Smooth muscle cell (in vitro differentiated cells): ENCODE measurements at regions not wholly inside any gene's neighbourhood (a gene's known extent, or its start where the extent isn't known, plus 50 kb on each side); places are given as distances from the start of the nearest gene placed in this dataset.

ENCODE experiments used
- DNase-seq: peaks from one replicate; lab custom pipeline; 2025; ENCODE audit not compliant: unreplicated experiment; lab: John Stamatoyannopoulos, UW
- H2AFZ ChIP-seq: fragments of 200-600 bp; sonication (generic); 2 replicates; pipeline ENCODE4 v1.6.0; 2016; ENCODE audit warnings: antibody characterized with exemption, low read depth, mild to moderate bottlenecking
- H3F3A ChIP-seq: fragments of 200-600 bp; sonication (generic); 2 replicates; pipeline ENCODE4 v1.6.0; 2017; ENCODE audit warnings: antibody characterized with exemption, low read depth
- H3K27ac ChIP-seq: fragments of 200-600 bp; sonication (generic); 2 replicates; pipeline ENCODE4 v1.5.1; 2016; ENCODE audit warnings: low read depth, mild to moderate bottlenecking
- H3K27me3 ChIP-seq: fragments of 200-600 bp; sonication (generic); 2 replicates; pipeline ENCODE4 v1.6.1; 2016; ENCODE audit warnings: low read depth, mild to moderate bottlenecking
- H3K36me3 ChIP-seq: fragments of 200-600 bp; sonication (generic); 2 replicates; pipeline ENCODE4 v1.5.1; 2016; ENCODE audit warnings: low read depth
- H3K4me1 ChIP-seq: fragments of 200-600 bp; sonication (generic); 2 replicates; pipeline ENCODE4 v1.5.1; 2016; ENCODE audit warnings: low read depth
- H3K4me2 ChIP-seq: fragments of 200-600 bp; sonication (generic); 2 replicates; pipeline ENCODE4 v1.6.0; 2016; ENCODE audit warnings: mild to moderate bottlenecking
- H3K4me3 ChIP-seq: fragments of 200-600 bp; sonication (generic); 2 replicates; pipeline ENCODE4 v1.5.1; 2016; ENCODE audit warnings: mild to moderate bottlenecking
- H3K79me2 ChIP-seq: fragments of 200-600 bp; sonication (generic); 2 replicates; pipeline ENCODE4 v1.6.0; 2016; ENCODE audit warnings: low read depth, mild to moderate bottlenecking
- H3K9ac ChIP-seq: fragments of 200-600 bp; sonication (generic); 2 replicates; pipeline ENCODE4 v1.6.0; 2016; ENCODE audit warnings: low read depth
- H3K9me3 ChIP-seq: fragments of 200-600 bp; sonication (generic); replicated peaks from 2 replicates; pipeline ENCODE4 v1.5.1; 2016; ENCODE audit warnings: low read depth
- H4K20me1 ChIP-seq: fragments of 200-600 bp; sonication (generic); 2 replicates; pipeline ENCODE4 v1.6.0; 2016; ENCODE audit warnings: low read depth
- CTCF ChIP-seq: fragments of 200-600 bp; sonication (generic); IDR thresholded peaks from 2 replicates; pipeline ENCODE4 v1.5.1; 2017; ENCODE audit warnings: borderline replicate concordance, mild to moderate bottlenecking, antibody characterized with exemption; ENCODE audit not compliant: insufficient read depth, poor library complexity, severe bottlenecking
- WGBS: methylation state at CpG from one replicate; pipeline ENCODE4 v1.1.7; 2016; ENCODE audit warnings: low lambda C conversion rate; 5-methylcytosine and 5-hydroxymethylcytosine counted together

GRCh38 chr1:194929357-194929756 lies 1678.9 kb downstream of the KCNT2 start:
- Histone ChIP-seq H3K27me3 (no peaks in the 10 kb centered on the region), H4K20me1 (no peaks in the 10 kb centered on the region), H3F3A (no peaks in the 10 kb centered on the region), H3K27ac (peak overlapping the region; percentile 5), H3K4me3 (no peak overlapping the region), H3K79me2 (no peaks in the 10 kb centered on the region), H2AFZ (no peak overlapping the region), H3K9me3 (no peaks in the 10 kb centered on the region), H3K4me1 (no peaks in the 10 kb centered on the region), H3K36me3 (no peaks in the 10 kb centered on the region), H3K9ac (no peak overlapping the region), H3K4me2 (no peak overlapping the region)
- TF ChIP-seq CTCF: no peak
- DNase-seq: no peak

- Histone ChIP-seq H4K20me1 (no peaks in the 10 kb centered on the region), H3K27me3 (no peaks in the 10 kb centered on the region), H3K4me3 (no peak overlapping the region), H3F3A (no peaks in the 10 kb centered on the region), H2AFZ (no peak overlapping the region), H3K4me2 (no peak overlapping the region), H3K27ac (no peak overlapping the region), H3K9me3 (no peaks in the 10 kb centered on the region), H3K36me3 (no peaks in the 10 kb centered on the region), H3K4me1 (no peaks in the 10 kb centered on the region), H3K9ac (no peak overlapping the region), H3K79me2 (no peaks in the 10 kb centered on the region)
- DNase-seq: no peak
- no peak for TF ChIP-seq CTCF
- 70% methylated on average over 5 of the region's 5 CpGs for WGBS
Observed at GRCh38 chr1:194919146-194919545, 1689.1 kb downstream of the KCNT2 start.

GRCh38 chr1:194917769-194918168 lies 1690.5 kb downstream of the KCNT2 start:
- H3K9ac ChIP-seq: no peak overlapping the region
- H2AFZ ChIP-seq: no peak overlapping the region
- no peaks in the 10 kb centered on the region for H3F3A ChIP-seq
- H3K4me3 ChIP-seq: no peak overlapping the region
- no peak overlapping the region for H3K27ac ChIP-seq
- no peak for TF ChIP-seq CTCF
- H3K9me3 ChIP-seq: no peaks in the 10 kb centered on the region
- H3K27me3 ChIP-seq: no peaks in the 10 kb centered on the region
- no peaks in the 10 kb centered on the region for H4K20me1 ChIP-seq
- no peak overlapping the region for H3K4me2 ChIP-seq
- no peaks in the 10 kb centered on the region for H3K4me1 ChIP-seq
- no peak for DNase-seq
- no peaks in the 10 kb centered on the region for H3K79me2 ChIP-seq
- H3K36me3 ChIP-seq: no peaks in the 10 kb centered on the region
- WGBS: 77% methylated on average over 4 of the region's 4 CpGs

- Histone ChIP-seq H2AFZ (no peak overlapping the region), H3F3A (no peaks in the 10 kb centered on the region), H3K9ac (no peak overlapping the region), H3K27ac (no peak overlapping the region), H3K4me3 (no peak overlapping the region), H3K4me1 (no peaks in the 10 kb centered on the region), H3K79me2 (no peaks in the 10 kb centered on the region), H3K27me3 (no peaks in the 10 kb centered on the region), H3K4me2 (no peak overlapping the region), H3K36me3 (no peaks in the 10 kb centered on the region), H4K20me1 (no peaks in the 10 kb centered on the region), H3K9me3 (no peaks in the 10 kb centered on the region)
- WGBS: 57% methylated on average over 1 of the region's 1 CpG
- TF ChIP-seq CTCF: no peak
- no peak for DNase-seq
Observed at GRCh38 chr1:194908643-194909042, 1699.6 kb downstream of the KCNT2 start.
